ENCODE measurements at regions not wholly inside any gene's neighbourhood (a gene's known extent, or its start where the extent isn't known, plus 50 kb on each side); places are given as distances from the start of the nearest gene placed in this dataset.

DNA sequence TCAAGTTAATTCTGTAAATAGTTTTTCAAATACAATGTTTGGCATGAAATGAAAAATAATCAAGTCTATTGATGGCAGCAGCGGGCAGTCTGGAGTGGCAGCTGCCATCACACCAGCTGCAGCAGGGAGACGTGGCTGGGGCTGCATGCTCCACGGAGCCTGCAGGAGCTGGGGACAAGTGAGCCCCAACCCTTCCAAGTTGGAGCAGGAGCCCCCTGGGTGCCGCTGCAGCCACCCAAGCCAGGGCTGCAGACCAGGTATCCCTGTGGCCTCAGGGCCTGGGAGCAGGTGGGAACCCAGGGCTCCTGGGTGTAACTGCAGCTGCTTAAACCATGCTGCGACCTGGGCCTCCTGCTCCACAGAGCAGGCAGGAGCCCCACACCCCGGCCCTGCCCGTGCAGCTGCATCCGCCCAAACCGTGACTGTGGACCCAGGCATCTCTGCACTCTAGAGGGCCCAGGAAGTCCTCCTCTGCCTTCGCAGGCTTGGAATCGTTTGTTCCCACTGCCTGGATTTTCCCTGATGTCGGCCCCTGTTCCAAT is 257.4 kb downstream of the PLOD2 start:
- no peaks in the 10 kb centered on the region for H3K27me3 ChIP-seq (ENCODE audit: control insufficient read depth in 1 of 2, insufficient read depth in 2 of 2, low read length in 2 of 2)
- no peak overlapping the region for H3K27ac ChIP-seq (ENCODE audit: low read depth in 1 of 2, low read length in 2 of 2)
- TF ChIP-seq, protein P1, sequence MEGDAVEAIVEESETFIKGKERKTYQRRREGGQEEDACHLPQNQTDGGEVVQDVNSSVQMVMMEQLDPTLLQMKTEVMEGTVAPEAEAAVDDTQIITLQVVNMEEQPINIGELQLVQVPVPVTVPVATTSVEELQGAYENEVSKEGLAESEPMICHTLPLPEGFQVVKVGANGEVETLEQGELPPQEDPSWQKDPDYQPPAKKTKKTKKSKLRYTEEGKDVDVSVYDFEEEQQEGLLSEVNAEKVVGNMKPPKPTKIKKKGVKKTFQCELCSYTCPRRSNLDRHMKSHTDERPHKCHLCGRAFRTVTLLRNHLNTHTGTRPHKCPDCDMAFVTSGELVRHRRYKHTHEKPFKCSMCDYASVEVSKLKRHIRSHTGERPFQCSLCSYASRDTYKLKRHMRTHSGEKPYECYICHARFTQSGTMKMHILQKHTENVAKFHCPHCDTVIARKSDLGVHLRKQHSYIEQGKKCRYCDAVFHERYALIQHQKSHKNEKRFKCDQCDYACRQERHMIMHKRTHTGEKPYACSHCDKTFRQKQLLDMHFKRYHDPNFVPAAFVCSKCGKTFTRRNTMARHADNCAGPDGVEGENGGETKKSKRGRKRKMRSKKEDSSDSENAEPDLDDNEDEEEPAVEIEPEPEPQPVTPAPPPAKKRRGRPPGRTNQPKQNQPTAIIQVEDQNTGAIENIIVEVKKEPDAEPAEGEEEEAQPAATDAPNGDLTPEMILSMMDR (IDR thresholded peaks at IDR 0.05): no peak
- H3K36me3 ChIP-seq (ENCODE audit: insufficient read depth, low read length): no peaks in the 10 kb centered on the region
- CTCF ChIA-PET: no interaction called here
- peaks cover 3% of the 10 kb centered on the region for H3K9me3 Mint-ChIP-seq
- no peaks in the 10 kb centered on the region for H3K27me3 Mint-ChIP-seq
- POLR2A ChIA-PET: no interaction called here
- ATAC-seq (ENCODE audit: poor library complexity) (no peak), DNase-seq (no peak)
- H3K4me1 ChIP-seq (ENCODE audit: insufficient read depth, low read length): no peaks in the 10 kb centered on the region
- H3K36me3 Mint-ChIP-seq (ENCODE audit: low read depth): no peaks in the 10 kb centered on the region
- intact Hi-C loops (cut with DNase I, micrococcal nuclease): no loop called here
- H3K4me3 ChIP-seq (ENCODE audit: low read length): no peak overlapping the region
- H3K9me3 ChIP-seq (ENCODE audit: control insufficient read depth in 1 of 2, insufficient read depth in 1 of 2, low read length in 2 of 2): peaks cover 0 to 16% of the 10 kb centered on the region in 2 experiments
- H3K27ac Mint-ChIP-seq: no peak overlapping the region
- no peak overlapping the region for H3K4me3 Mint-ChIP-seq
- H3K4me1 Mint-ChIP-seq (ENCODE audit: low read depth): no peaks in the 10 kb centered on the region

DNA sequence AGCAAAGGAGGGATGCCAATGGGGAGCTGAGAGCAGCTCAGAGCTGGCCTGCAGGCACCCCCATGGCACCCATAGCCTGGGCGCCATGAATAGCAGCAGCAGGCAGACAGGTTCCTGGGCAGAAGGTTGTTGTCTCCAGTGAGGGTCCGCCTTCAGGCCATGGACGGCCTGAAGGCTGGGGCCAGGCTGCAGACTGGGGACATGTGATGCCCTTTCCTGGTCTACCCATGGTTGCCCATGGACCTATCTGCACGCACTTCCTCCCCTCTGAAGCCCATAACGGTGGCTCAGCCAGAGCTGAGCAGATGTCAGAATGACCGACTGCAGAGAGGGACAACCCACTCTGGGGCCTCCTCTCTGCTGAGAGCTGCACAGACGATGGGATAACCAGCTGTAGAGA is 256.8 kb downstream of the PLOD2 start:
- H3K9me3 Mint-ChIP-seq: peaks cover 3% of the 10 kb centered on the region
- ChIA-PET CTCF (no interaction called here), POLR2A (no interaction called here)
- H3K27me3 Mint-ChIP-seq: no peaks in the 10 kb centered on the region
- H3K4me3 ChIP-seq (ENCODE audit: low read length): no peak overlapping the region
- H3K27ac Mint-ChIP-seq: no peak overlapping the region
- ATAC-seq (ENCODE audit: poor library complexity): no peak
- peaks cover 0 to 16% of the 10 kb centered on the region in 2 experiments for H3K9me3 ChIP-seq (ENCODE audit: control insufficient read depth in 1 of 2, insufficient read depth in 1 of 2, low read length in 2 of 2)
- H3K27me3 ChIP-seq (ENCODE audit: control insufficient read depth in 1 of 2, insufficient read depth in 2 of 2, low read length in 2 of 2): no peaks in the 10 kb centered on the region
- H3K27ac ChIP-seq (ENCODE audit: low read depth in 1 of 2, low read length in 2 of 2): no peak overlapping the region
- H3K36me3 ChIP-seq (ENCODE audit: insufficient read depth, low read length): no peaks in the 10 kb centered on the region
- TF ChIP-seq, protein P1 (IDR thresholded peaks at IDR 0.05): no peak
- H3K4me1 Mint-ChIP-seq (ENCODE audit: low read depth): no peaks in the 10 kb centered on the region
- H3K36me3 Mint-ChIP-seq (ENCODE audit: low read depth): no peaks in the 10 kb centered on the region
- intact Hi-C loops (cut with DNase I, micrococcal nuclease): no loop called here
- H3K4me1 ChIP-seq (ENCODE audit: insufficient read depth, low read length): no peaks in the 10 kb centered on the region
- no peak for DNase-seq
- H3K4me3 Mint-ChIP-seq: no peak overlapping the region

DNA sequence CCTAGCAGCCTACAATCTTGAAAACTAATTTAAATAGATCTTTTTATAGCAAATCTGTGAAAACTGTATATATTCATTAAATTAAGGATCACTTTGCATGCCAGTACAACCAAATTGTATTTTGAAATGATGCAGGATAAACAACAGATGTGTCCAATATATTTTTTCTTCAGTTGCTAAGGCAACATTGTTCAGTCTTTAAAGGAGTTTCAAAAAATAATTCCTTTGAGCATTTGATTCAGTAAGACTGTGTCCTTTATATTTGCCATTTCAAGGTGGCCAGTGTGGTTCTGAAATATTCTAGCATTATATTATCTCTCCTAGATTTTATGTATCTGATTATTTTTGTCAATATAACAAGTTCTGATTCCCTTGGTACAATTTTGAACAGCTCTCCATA is 254.7 kb downstream of the PLOD2 start:
- TF ChIP-seq, protein P1 (IDR thresholded peaks at IDR 0.05): no peak
- peaks cover 5% of the 10 kb centered on the region for H3K9me3 Mint-ChIP-seq
- no peaks in the 10 kb centered on the region for H3K36me3 ChIP-seq (ENCODE audit: insufficient read depth, low read length)
- no peak for ATAC-seq (ENCODE audit: poor library complexity)
- CTCF ChIA-PET: no interaction called here
- H3K4me1 Mint-ChIP-seq (ENCODE audit: low read depth): no peaks in the 10 kb centered on the region
- H3K27ac ChIP-seq (ENCODE audit: low read depth in 1 of 2, low read length in 2 of 2): no peak overlapping the region
- no peak overlapping the region for H3K4me3 Mint-ChIP-seq
- H3K4me1 ChIP-seq (ENCODE audit: insufficient read depth, low read length): no peaks in the 10 kb centered on the region
- H3K27ac Mint-ChIP-seq: no peak overlapping the region
- no peaks in the 10 kb centered on the region for H3K27me3 Mint-ChIP-seq
- no peak overlapping the region for H3K4me3 ChIP-seq (ENCODE audit: low read length)
- H3K9me3 ChIP-seq (ENCODE audit: control insufficient read depth in 1 of 2, insufficient read depth in 1 of 2, low read length in 2 of 2): peaks cover 0 to 16% of the 10 kb centered on the region in 2 experiments
- intact Hi-C loops (cut with DNase I, micrococcal nuclease): no loop called here
- no peaks in the 10 kb centered on the region for H3K36me3 Mint-ChIP-seq (ENCODE audit: low read depth)
- H3K27me3 ChIP-seq (ENCODE audit: control insufficient read depth in 1 of 2, insufficient read depth in 2 of 2, low read length in 2 of 2): no peaks in the 10 kb centered on the region
- POLR2A ChIA-PET: no interaction called here
- DNase-seq: no peak
